Lower leg skin (tissue), 3 donors: ENCODE measurements at regions not wholly inside any gene's neighbourhood (a gene's known extent, or its start where the extent isn't known, plus 50 kb on each side); places are given as distances from the start of the nearest gene placed in this dataset.

Experiments
- POLR2A ChIP-seq, 2 donors: fragments of 450-650 bp; IDR thresholded peaks; one replicate each; pipeline ENCODE4 v1.6.1; 2016 to 2017; ENCODE audit warnings: antibody characterized with exemption in 2 of 2, mild to moderate bottlenecking in 1 of 2, moderate library complexity in 1 of 2
- TF ChIP-seq, protein P1 (sequence below), 3 donors: fragments of 450-650 bp; IDR thresholded peaks; one replicate each; pipeline ENCODE4 v1.5.1; 2016; ENCODE audit warnings: antibody characterized with exemption in 3 of 3, mild to moderate bottlenecking in 3 of 3, moderate library complexity in 2 of 3

DNA sequence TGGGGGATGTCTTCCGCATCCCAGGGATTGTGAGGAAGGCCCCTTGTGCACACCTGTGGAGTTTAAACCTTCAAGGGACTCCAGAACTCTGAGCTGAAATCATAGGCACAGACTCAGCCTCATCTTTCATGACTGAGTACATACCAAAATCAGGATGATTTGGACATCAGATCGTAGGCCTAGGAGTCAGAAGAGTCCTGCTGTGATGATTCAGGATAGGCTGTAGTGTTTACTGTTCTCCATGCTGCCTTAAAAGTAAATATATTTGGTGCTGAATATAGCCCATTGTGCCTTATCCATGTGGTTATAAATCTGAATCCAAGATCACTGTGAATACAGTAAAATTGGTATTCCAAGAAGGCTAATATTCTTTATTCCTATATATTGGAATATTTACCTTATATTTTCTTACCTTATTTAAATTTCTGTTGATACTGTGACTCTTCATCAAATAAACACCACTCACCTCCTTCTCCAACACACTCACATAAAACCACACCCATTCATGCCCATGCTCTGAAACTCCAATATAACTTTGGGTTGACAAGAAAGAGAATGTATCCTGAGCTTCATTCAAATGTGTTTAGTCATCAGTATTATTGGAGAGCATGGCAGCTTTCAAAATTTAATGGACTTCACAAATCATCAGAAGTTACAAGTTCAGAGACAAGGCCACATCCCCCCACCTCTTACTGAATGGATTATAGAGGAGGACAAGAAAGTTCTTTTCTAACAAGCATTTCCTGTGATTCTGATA, 561.4 kb upstream of the LINC00305 start:
- TF ChIP-seq, protein P1, sequence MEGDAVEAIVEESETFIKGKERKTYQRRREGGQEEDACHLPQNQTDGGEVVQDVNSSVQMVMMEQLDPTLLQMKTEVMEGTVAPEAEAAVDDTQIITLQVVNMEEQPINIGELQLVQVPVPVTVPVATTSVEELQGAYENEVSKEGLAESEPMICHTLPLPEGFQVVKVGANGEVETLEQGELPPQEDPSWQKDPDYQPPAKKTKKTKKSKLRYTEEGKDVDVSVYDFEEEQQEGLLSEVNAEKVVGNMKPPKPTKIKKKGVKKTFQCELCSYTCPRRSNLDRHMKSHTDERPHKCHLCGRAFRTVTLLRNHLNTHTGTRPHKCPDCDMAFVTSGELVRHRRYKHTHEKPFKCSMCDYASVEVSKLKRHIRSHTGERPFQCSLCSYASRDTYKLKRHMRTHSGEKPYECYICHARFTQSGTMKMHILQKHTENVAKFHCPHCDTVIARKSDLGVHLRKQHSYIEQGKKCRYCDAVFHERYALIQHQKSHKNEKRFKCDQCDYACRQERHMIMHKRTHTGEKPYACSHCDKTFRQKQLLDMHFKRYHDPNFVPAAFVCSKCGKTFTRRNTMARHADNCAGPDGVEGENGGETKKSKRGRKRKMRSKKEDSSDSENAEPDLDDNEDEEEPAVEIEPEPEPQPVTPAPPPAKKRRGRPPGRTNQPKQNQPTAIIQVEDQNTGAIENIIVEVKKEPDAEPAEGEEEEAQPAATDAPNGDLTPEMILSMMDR (IDR thresholded peaks at IDR 0.05), result no peak
- TF ChIP-seq POLR2A (IDR thresholded peaks at IDR 0.05), result no peak
